ENCODE measurements at regions not wholly inside any gene's neighbourhood (a gene's known extent, or its start where the extent isn't known, plus 50 kb on each side); places are given as distances from the start of the nearest gene placed in this dataset.

- TF ChIP-seq CTCF (IDR thresholded peaks at IDR 0.05) (no peak), EZH2 (IDR thresholded peaks at IDR 0.05; ENCODE audit: borderline replicate concordance, insufficient read depth, low read depth, low read length, poor library complexity, severe bottlenecking) (no peak)
- no peak overlapping the region for H2AFZ ChIP-seq (ENCODE audit: insufficient read depth, low read depth, low read length, poor library complexity, severe bottlenecking)
- 69% methylated on average over 7 of the region's 7 CpGs for WGBS (ENCODE audit: insufficient coverage)
These were observed 201.9 kb upstream of the SOX1 start for GRCh38 chr13:111865046-111865445.

GRCh38 chr13:111865826-111866225, 201.1 kb upstream of the SOX1 start:
- no peak overlapping the region for H3K9ac ChIP-seq (ENCODE audit: low read length)
- no peak overlapping the region for H3K4me3 Mint-ChIP-seq
- H3K4me2 ChIP-seq (replicated peaks; ENCODE audit: low read depth, low read length, poor library complexity, severe bottlenecking) = no peak overlapping the region
- ChIA-PET POLR2A (no interaction called here), CTCF (no interaction called here)
- ATAC-seq (ENCODE audit: low read depth) = no peak
- no peak overlapping the region for H3K27ac ChIP-seq (ENCODE audit: low read length in 2 of 2)
- no peaks in the 10 kb centered on the region for H3K4me1 Mint-ChIP-seq
- no peaks in the 10 kb centered on the region for H3K36me3 ChIP-seq (replicated peaks in 1 of 2; ENCODE audit: control extremely low read depth in 1 of 2, control insufficient read depth in 1 of 2, extremely low read depth in 1 of 2, insufficient read depth in 2 of 2, low read length in 1 of 2)
- intact Hi-C loops (cut with micrococcal nuclease) = no loop called here
- WGBS (ENCODE audit: insufficient coverage) = 85% methylated on average over 7 of the region's 8 CpGs
- H3K9me3 Mint-ChIP-seq (ENCODE audit: insufficient read depth) = peaks cover 3% of the 10 kb centered on the region
- no peaks in the 10 kb centered on the region for H3K27me3 Mint-ChIP-seq
- no peak overlapping the region for H2AFZ ChIP-seq (ENCODE audit: insufficient read depth, low read depth, low read length, poor library complexity, severe bottlenecking)
- H3K79me2 ChIP-seq (ENCODE audit: control insufficient read depth, insufficient read depth, low read length) = no peaks in the 10 kb centered on the region
- peaks cover 0 to 30% (median 0%) of the 10 kb centered on the region in 3 donors for H3K9me3 ChIP-seq (ENCODE audit: control extremely low read depth in 1 of 3, control insufficient read depth in 2 of 3, insufficient read depth in 1 of 3, low read length in 2 of 3)
- no peak overlapping the region for H3K4me3 ChIP-seq (ENCODE audit: control extremely low read depth in 1 of 5, extremely low read depth in 1 of 5, insufficient read depth in 1 of 5, low read depth in 2 of 5, low read length in 4 of 5)
- H3K27me3 ChIP-seq (replicated peaks in 1 of 4; ENCODE audit: control extremely low read depth in 1 of 4, control insufficient read depth in 3 of 4, insufficient read depth in 4 of 4, low read length in 3 of 4) = no peaks in the 10 kb centered on the region
- no peaks in the 10 kb centered on the region for H3K4me1 ChIP-seq (ENCODE audit: control insufficient read depth in 2 of 2, insufficient read depth in 2 of 2, low read length in 2 of 2)
- no peak overlapping the region for H3K27ac Mint-ChIP-seq
- no peak for TF ChIP-seq CTCF (IDR thresholded peaks at IDR 0.05)
- no peak for DNase-seq
- no peaks in the 10 kb centered on the region for H4K20me1 ChIP-seq (ENCODE audit: control insufficient read depth, insufficient read depth, low read length, poor library complexity, severe bottlenecking)

More at GRCh38 chr13:111865046-111865445, 201.9 kb upstream of the SOX1 start:
- Histone ChIP-seq H3K9ac (ENCODE audit: low read length) (no peak overlapping the region), H4K20me1 (ENCODE audit: control insufficient read depth, insufficient read depth, low read length, poor library complexity, severe bottlenecking) (no peaks in the 10 kb centered on the region), H3K4me1 (ENCODE audit: control insufficient read depth in 2 of 2, insufficient read depth in 2 of 2, low read length in 2 of 2) (no peaks in the 10 kb centered on the region), H3K36me3 (replicated peaks in 1 of 2; ENCODE audit: control extremely low read depth in 1 of 2, control insufficient read depth in 1 of 2, extremely low read depth in 1 of 2, insufficient read depth in 2 of 2, low read length in 1 of 2) (no peaks in the 10 kb centered on the region), H3K4me2 (replicated peaks; ENCODE audit: low read depth, low read length, poor library complexity, severe bottlenecking) (no peak overlapping the region), H3K79me2 (ENCODE audit: control insufficient read depth, insufficient read depth, low read length) (no peaks in the 10 kb centered on the region), H3K9me3 (ENCODE audit: control extremely low read depth in 1 of 3, control insufficient read depth in 2 of 3, insufficient read depth in 1 of 3, low read length in 2 of 3) (peaks cover 0 to 30% (median 0%) of the 10 kb centered on the region in 3 donors), H3K27ac (ENCODE audit: low read length in 2 of 2) (no peak overlapping the region), H3K4me3 (ENCODE audit: control extremely low read depth in 1 of 5, extremely low read depth in 1 of 5, insufficient read depth in 1 of 5, low read depth in 2 of 5, low read length in 4 of 5) (no peak overlapping the region), H3K27me3 (replicated peaks in 1 of 4; ENCODE audit: control extremely low read depth in 1 of 4, control insufficient read depth in 3 of 4, insufficient read depth in 4 of 4, low read length in 3 of 4) (no peaks in the 10 kb centered on the region)
- Mint-ChIP-seq H3K4me1 (no peaks in the 10 kb centered on the region), H3K27me3 (no peaks in the 10 kb centered on the region), H3K4me3 (no peak overlapping the region), H3K27ac (no peak overlapping the region), H3K9me3 (ENCODE audit: insufficient read depth) (peaks cover 3% of the 10 kb centered on the region)
- DNase-seq (no peak), ATAC-seq (ENCODE audit: low read depth) (no peak)
- CTCF ChIA-PET = no interaction called here
- POLR2A ChIA-PET = no interaction called here
- intact Hi-C loops (cut with micrococcal nuclease) = no loop called here

Measured in B cell (primary cell).